ENCODE measurements at regions not wholly inside any gene's neighbourhood (a gene's known extent, or its start where the extent isn't known, plus 50 kb on each side); places are given as distances from the start of the nearest gene placed in this dataset.

- no peak for TF ChIP-seq EZH2 (IDR thresholded peaks at IDR 0.05)
- TF ChIP-seq POLR2AphosphoS5 (IDR thresholded peaks at IDR 0.05; ENCODE audit: borderline replicate concordance, low read depth, low read length): no peak
- no peak for TF ChIP-seq FOXP2 (optimal IDR thresholded peaks at IDR 0.05; ENCODE audit: control extremely low read depth, extremely low read length, insufficient read depth)
These were observed 84.3 kb upstream of the NLRP1 start for GRCh38 chr17:5668557-5669138.

Data from SK-N-MC (cell line).